Activated naive CD8-positive, alpha-beta T cell (primary cell): ENCODE measurements at regions not wholly inside any gene's neighbourhood (a gene's known extent, or its start where the extent isn't known, plus 50 kb on each side); places are given as distances from the start of the nearest gene placed in this dataset.

Experiments
- H3K27ac Mint-ChIP-seq: one replicate; pipeline ENCODE4 v1.8.0; 2021; ENCODE audit warnings: mixed read lengths
- H3K27me3 Mint-ChIP-seq: one replicate; pipeline ENCODE4 v1.8.0; 2021; ENCODE audit warnings: mixed read lengths
- H3K36me3 Mint-ChIP-seq: one replicate; pipeline ENCODE4 v1.8.0; 2021; ENCODE audit warnings: mixed read lengths
- H3K4me1 Mint-ChIP-seq: one replicate; pipeline ENCODE4 v1.8.0; 2021; ENCODE audit warnings: low read depth, mixed read lengths
- H3K4me3 Mint-ChIP-seq: one replicate; pipeline ENCODE4 v1.8.0; 2021; ENCODE audit warnings: mild to moderate bottlenecking, mixed read lengths
- H3K9me3 Mint-ChIP-seq: one replicate; pipeline ENCODE4 v1.8.0; 2021; ENCODE audit warnings: low read depth, mixed read lengths

GRCh38 chr5:14011089-14012020 is 66.9 kb upstream of the DNAH5 start:
- Mint-ChIP-seq H3K4me1 (peaks cover 11% of the 10 kb centered on the region), H3K27ac (no peak overlapping the region), H3K4me3 (peak overlapping the region; percentile 87), H3K27me3 (peaks cover 24% of the 10 kb centered on the region), H3K9me3 (no peaks in the 10 kb centered on the region), H3K36me3 (no peaks in the 10 kb centered on the region)

GRCh38 chr5:14009575-14009974 is 65.1 kb upstream of the DNAH5 start:
- Mint-ChIP-seq H3K9me3 (no peaks in the 10 kb centered on the region), H3K4me3 (no peak overlapping the region), H3K27me3 (peaks cover 22% of the 10 kb centered on the region), H3K36me3 (no peaks in the 10 kb centered on the region), H3K27ac (no peak overlapping the region), H3K4me1 (peaks cover 11% of the 10 kb centered on the region)

- Mint-ChIP-seq H3K9me3 (no peaks in the 10 kb centered on the region), H3K4me3 (no peak overlapping the region), H3K36me3 (no peaks in the 10 kb centered on the region), H3K27me3 (peaks cover 18% of the 10 kb centered on the region), H3K4me1 (peaks cover 11% of the 10 kb centered on the region), H3K27ac (no peak overlapping the region)
These were observed 64.4 kb upstream of the DNAH5 start for GRCh38 chr5:14008819-14009311.

- Mint-ChIP-seq H3K27me3 (peaks cover 12% of the 10 kb centered on the region), H3K4me3 (no peak overlapping the region), H3K9me3 (no peaks in the 10 kb centered on the region)
These were observed 62.5 kb upstream of the DNAH5 start for GRCh38 chr5:14006823-14007520.

GRCh38 chr5:14004598-14005394 is 60.3 kb upstream of the DNAH5 start:
- H3K27me3 Mint-ChIP-seq = peaks cover 7% of the 10 kb centered on the region
- no peaks in the 10 kb centered on the region for H3K36me3 Mint-ChIP-seq
- no peaks in the 10 kb centered on the region for H3K9me3 Mint-ChIP-seq
- H3K4me1 Mint-ChIP-seq = no peaks in the 10 kb centered on the region
- no peak overlapping the region for H3K4me3 Mint-ChIP-seq
- H3K27ac Mint-ChIP-seq = no peak overlapping the region

More at GRCh38 chr5:14006823-14007520, 62.5 kb upstream of the DNAH5 start:
- Mint-ChIP-seq H3K36me3 (no peaks in the 10 kb centered on the region), H3K4me1 (peaks cover 8% of the 10 kb centered on the region), H3K27ac (no peak overlapping the region)

GRCh38 chr5:14003936-14004335 is 59.4 kb upstream of the DNAH5 start:
- no peak overlapping the region for H3K4me3 Mint-ChIP-seq
- H3K4me1 Mint-ChIP-seq = no peaks in the 10 kb centered on the region
- no peaks in the 10 kb centered on the region for H3K9me3 Mint-ChIP-seq
- no peak overlapping the region for H3K27ac Mint-ChIP-seq
- no peaks in the 10 kb centered on the region for H3K36me3 Mint-ChIP-seq
- peaks cover 9% of the 10 kb centered on the region for H3K27me3 Mint-ChIP-seq

GRCh38 chr5:14003513-14003912 is 59.0 kb upstream of the DNAH5 start:
- Mint-ChIP-seq H3K27ac (no peak overlapping the region), H3K4me3 (no peak overlapping the region), H3K36me3 (no peaks in the 10 kb centered on the region), H3K9me3 (no peaks in the 10 kb centered on the region), H3K27me3 (peaks cover 7% of the 10 kb centered on the region), H3K4me1 (no peaks in the 10 kb centered on the region)

- H3K36me3 Mint-ChIP-seq = no peaks in the 10 kb centered on the region
- H3K27ac Mint-ChIP-seq = no peak overlapping the region
- no peak overlapping the region for H3K4me3 Mint-ChIP-seq
These were observed 53.8 kb upstream of the DNAH5 start for GRCh38 chr5:13998254-13998653.

GRCh38 chr5:13997514-13997913 is 53.0 kb upstream of the DNAH5 start:
- Mint-ChIP-seq H3K9me3 (peaks cover 5% of the 10 kb centered on the region), H3K27ac (no peak overlapping the region), H3K4me3 (no peak overlapping the region), H3K27me3 (peaks cover 4% of the 10 kb centered on the region), H3K4me1 (no peaks in the 10 kb centered on the region), H3K36me3 (no peaks in the 10 kb centered on the region)

More at GRCh38 chr5:13998254-13998653, 53.8 kb upstream of the DNAH5 start:
- peaks cover 5% of the 10 kb centered on the region for H3K9me3 Mint-ChIP-seq
- H3K4me1 Mint-ChIP-seq = no peaks in the 10 kb centered on the region
- H3K27me3 Mint-ChIP-seq = peaks cover 4% of the 10 kb centered on the region

- Mint-ChIP-seq H3K27ac (no peak overlapping the region), H3K4me3 (no peak overlapping the region), H3K36me3 (no peaks in the 10 kb centered on the region), H3K9me3 (peaks cover 5% of the 10 kb centered on the region), H3K4me1 (no peaks in the 10 kb centered on the region), H3K27me3 (peaks cover 1% of the 10 kb centered on the region)
These were observed 50.2 kb upstream of the DNAH5 start for GRCh38 chr5:13994621-13995253.
